Parathyroid adenoma (tissue), 2 donors: ENCODE measurements at regions not wholly inside any gene's neighbourhood (a gene's known extent, or its start where the extent isn't known, plus 50 kb on each side); places are given as distances from the start of the nearest gene placed in this dataset.

Experiments
- H2AFZ ChIP-seq: fragments of 300-600 bp; sonication (generic); one replicate; pipeline ENCODE4 v1.7.0; 2017; ENCODE audit warnings: antibody characterized with exemption, mild to moderate bottlenecking
- H3K27ac ChIP-seq: fragments of 300-600 bp; sonication (generic); one replicate; pipeline ENCODE4 v1.7.0; 2017
- H3K27me3 ChIP-seq: fragments of 300-600 bp; sonication (generic); one replicate; pipeline ENCODE4 v1.7.0; 2017; ENCODE audit warnings: low read length; ENCODE audit not compliant: control insufficient read depth, insufficient read depth
- H3K36me3 ChIP-seq: fragments of 300-600 bp; sonication (generic); one replicate; pipeline ENCODE4 v1.7.0; 2017; ENCODE audit warnings: low read length; ENCODE audit not compliant: control insufficient read depth, insufficient read depth
- H3K4me1 ChIP-seq: fragments of 300-600 bp; sonication (generic); one replicate; pipeline ENCODE4 v1.7.0; 2017; ENCODE audit warnings: control low read depth
- H3K4me2 ChIP-seq: fragments of 300-600 bp; sonication (generic); one replicate; pipeline ENCODE4 v1.7.0; 2017; ENCODE audit warnings: low read length
- H3K4me3 ChIP-seq: fragments of 300-600 bp; sonication (generic); one replicate; pipeline ENCODE4 v1.7.0; 2017; ENCODE audit warnings: low read depth, low read length
- H3K79me2 ChIP-seq: fragments of 300-600 bp; sonication (generic); one replicate; pipeline ENCODE4 v1.7.0; 2017; ENCODE audit warnings: control low read depth
- H3K9ac ChIP-seq: fragments of 300-600 bp; sonication (generic); one replicate; pipeline ENCODE4 v1.7.0; 2017; ENCODE audit warnings: mild to moderate bottlenecking
- H3K9me3 ChIP-seq: fragments of 300-600 bp; sonication (generic); one replicate; pipeline ENCODE4 v1.7.0; 2017; ENCODE audit warnings: low read length; ENCODE audit not compliant: control insufficient read depth
- TF ChIP-seq, protein P1 (sequence below): fragments of 300-600 bp; sonication (generic); IDR thresholded peaks from one replicate; pipeline ENCODE4 v1.7.0; 2017; ENCODE audit warnings: antibody characterized with exemption, mild to moderate bottlenecking
- donor health status: primary hyperparathyroidism.

DNA sequence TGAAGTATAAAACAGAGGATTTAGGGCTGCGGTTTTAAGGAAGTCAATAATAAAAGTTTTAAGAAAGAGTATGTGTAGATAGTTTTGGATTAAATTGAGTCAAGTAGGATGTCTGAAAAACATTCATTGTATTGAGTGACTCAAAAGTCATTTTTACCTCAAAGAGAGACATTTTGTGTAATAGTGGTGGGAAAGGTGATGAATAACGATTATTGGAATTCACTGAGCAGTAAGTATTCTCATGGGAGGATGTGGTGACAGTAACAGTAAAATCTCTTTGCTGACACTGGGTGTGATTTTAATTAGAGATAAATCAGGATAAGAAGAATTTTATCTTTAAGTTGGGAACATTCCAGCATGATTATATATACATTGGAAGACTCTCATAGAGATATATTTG is 233.6 kb downstream of the PDHA2 start:
- Histone ChIP-seq H3K27me3 (no peaks in the 10 kb centered on the region), H3K36me3 (no peaks in the 10 kb centered on the region), H3K4me3 (no peak overlapping the region), H2AFZ (no peak overlapping the region), H3K27ac (no peak overlapping the region), H3K9ac (no peak overlapping the region), H3K79me2 (no peaks in the 10 kb centered on the region), H3K9me3 (no peaks in the 10 kb centered on the region), H3K4me1 (no peaks in the 10 kb centered on the region), H3K4me2 (no peak overlapping the region)
- TF ChIP-seq, protein P1, sequence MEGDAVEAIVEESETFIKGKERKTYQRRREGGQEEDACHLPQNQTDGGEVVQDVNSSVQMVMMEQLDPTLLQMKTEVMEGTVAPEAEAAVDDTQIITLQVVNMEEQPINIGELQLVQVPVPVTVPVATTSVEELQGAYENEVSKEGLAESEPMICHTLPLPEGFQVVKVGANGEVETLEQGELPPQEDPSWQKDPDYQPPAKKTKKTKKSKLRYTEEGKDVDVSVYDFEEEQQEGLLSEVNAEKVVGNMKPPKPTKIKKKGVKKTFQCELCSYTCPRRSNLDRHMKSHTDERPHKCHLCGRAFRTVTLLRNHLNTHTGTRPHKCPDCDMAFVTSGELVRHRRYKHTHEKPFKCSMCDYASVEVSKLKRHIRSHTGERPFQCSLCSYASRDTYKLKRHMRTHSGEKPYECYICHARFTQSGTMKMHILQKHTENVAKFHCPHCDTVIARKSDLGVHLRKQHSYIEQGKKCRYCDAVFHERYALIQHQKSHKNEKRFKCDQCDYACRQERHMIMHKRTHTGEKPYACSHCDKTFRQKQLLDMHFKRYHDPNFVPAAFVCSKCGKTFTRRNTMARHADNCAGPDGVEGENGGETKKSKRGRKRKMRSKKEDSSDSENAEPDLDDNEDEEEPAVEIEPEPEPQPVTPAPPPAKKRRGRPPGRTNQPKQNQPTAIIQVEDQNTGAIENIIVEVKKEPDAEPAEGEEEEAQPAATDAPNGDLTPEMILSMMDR: no peak

DNA sequence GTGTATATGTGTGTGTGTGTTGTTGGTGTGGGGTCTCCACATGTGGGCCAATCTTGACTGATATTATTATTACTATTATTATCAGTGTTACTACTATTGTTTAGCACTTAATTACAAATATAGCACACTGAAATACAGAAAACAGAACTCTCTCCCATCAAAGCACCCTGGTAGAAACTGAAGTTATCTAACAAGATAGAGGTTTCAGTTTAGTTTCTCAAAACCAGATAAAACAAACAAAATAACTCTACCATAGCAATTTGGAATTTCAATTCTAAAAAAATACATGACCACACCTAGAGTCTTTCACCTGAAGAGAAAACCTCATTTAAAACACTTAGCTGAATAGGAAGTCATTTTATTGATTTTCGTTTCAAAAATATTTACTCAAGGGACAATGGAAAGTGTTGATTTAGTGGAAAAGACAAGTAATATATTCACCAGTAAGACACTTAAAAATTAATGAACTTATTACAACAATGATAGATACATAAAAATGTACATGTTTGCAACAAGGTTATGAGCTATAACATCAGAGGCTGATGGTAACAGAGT is 252.3 kb downstream of the PDHA2 start:
- Histone ChIP-seq H3K9me3 (no peaks in the 10 kb centered on the region), H3K4me2 (no peak overlapping the region)
- TF ChIP-seq, protein P1: no peak

DNA sequence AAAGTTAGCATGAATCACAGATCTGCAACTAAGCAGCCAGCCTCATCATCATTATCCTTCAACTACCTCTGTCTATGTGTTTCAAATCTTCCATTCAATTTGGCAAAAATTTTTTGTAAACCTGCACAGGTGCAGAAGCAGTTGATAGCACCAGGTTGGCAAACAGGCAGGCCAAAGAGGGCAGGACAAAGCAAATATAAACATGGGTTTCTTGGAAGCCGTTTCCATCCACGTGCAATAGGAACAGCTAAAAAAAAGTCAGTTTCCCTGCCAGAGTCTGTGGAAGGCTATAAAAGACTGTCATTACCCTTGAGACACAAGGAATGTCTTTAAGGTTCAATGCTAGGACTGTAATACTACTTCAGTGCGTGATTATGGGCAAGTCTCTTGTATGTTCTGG is 253.2 kb downstream of the PDHA2 start:
- H2AFZ ChIP-seq: no peak overlapping the region
- TF ChIP-seq, protein P1: no peak
- H3K27ac ChIP-seq: no peak overlapping the region
- no peaks in the 10 kb centered on the region for H3K79me2 ChIP-seq
- no peaks in the 10 kb centered on the region for H3K4me1 ChIP-seq
- H3K27me3 ChIP-seq: no peaks in the 10 kb centered on the region
- H3K36me3 ChIP-seq: no peaks in the 10 kb centered on the region
- H3K4me3 ChIP-seq: no peak overlapping the region
- H3K9ac ChIP-seq: no peak overlapping the region
- no peaks in the 10 kb centered on the region for H3K9me3 ChIP-seq
- H3K4me2 ChIP-seq: no peak overlapping the region

More for the DNA sequence above, 252.3 kb downstream of the PDHA2 start:
- no peaks in the 10 kb centered on the region for H3K4me1 ChIP-seq
- H2AFZ ChIP-seq: no peak overlapping the region
- H3K27ac ChIP-seq: no peak overlapping the region
- H3K9ac ChIP-seq: no peak overlapping the region
- no peaks in the 10 kb centered on the region for H3K27me3 ChIP-seq
- H3K36me3 ChIP-seq: no peaks in the 10 kb centered on the region
- no peak overlapping the region for H3K4me3 ChIP-seq
- no peaks in the 10 kb centered on the region for H3K79me2 ChIP-seq

DNA sequence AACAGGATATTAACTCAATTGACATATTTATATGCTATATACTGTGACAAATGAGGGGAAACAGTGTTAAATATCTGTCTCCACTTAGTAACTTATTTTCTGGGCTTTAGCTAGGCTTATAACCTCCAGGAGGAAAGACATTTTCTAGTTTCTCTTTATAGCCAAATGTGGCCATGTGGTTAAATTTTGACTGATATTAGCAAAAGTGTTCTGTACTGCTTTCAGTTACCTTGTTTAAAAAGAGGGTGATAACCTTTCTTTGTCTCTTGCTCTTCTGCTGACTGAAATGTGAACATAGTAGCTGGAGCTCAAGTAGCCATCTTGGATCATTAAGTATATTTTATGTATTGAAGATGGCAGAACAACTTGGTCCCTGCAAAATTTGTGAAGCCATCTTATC is 253.7 kb downstream of the PDHA2 start:
- H3K79me2 ChIP-seq: no peaks in the 10 kb centered on the region
- no peak overlapping the region for H3K4me2 ChIP-seq
- H3K4me3 ChIP-seq: no peak overlapping the region
- H3K27ac ChIP-seq: no peak overlapping the region
- TF ChIP-seq, protein P1: no peak
- H2AFZ ChIP-seq: no peak overlapping the region
- no peaks in the 10 kb centered on the region for H3K4me1 ChIP-seq
- no peaks in the 10 kb centered on the region for H3K36me3 ChIP-seq
- H3K27me3 ChIP-seq: no peaks in the 10 kb centered on the region
- no peak overlapping the region for H3K9ac ChIP-seq
- no peaks in the 10 kb centered on the region for H3K9me3 ChIP-seq

DNA sequence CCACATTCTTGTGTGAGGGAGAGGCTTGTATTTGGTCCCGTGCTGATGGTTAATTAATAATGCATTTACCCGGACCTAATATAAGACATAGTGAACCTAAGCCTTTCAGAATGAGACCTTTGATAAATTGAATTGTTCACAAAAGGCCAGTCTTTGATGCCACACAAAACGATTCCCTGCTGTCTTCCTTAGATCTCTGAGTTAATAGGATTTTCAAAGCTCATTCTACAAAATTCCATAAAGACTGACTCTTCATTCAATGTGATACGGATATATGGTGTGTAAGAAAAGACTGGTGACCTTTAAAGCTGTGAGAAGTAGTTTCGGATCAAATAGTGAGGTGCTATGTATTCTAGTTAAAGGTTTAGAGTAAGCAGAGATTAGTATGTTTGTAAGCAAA is 254.3 kb downstream of the PDHA2 start:
- Histone ChIP-seq H3K36me3 (no peaks in the 10 kb centered on the region), H3K9ac (no peak overlapping the region), H3K9me3 (no peaks in the 10 kb centered on the region), H3K4me2 (no peak overlapping the region), H3K27me3 (no peaks in the 10 kb centered on the region), H3K4me3 (no peak overlapping the region), H3K4me1 (no peaks in the 10 kb centered on the region), H3K27ac (no peak overlapping the region), H2AFZ (no peak overlapping the region), H3K79me2 (no peaks in the 10 kb centered on the region)
- TF ChIP-seq, protein P1: no peak
